ENCODE measurements at regions not wholly inside any gene's neighbourhood (a gene's known extent, or its start where the extent isn't known, plus 50 kb on each side); places are given as distances from the start of the nearest gene placed in this dataset.
A peak's percentile ranks its signal among the peaks of the same experiment; 100 is the strongest.
"Not testable (repeated sequence)": the region's sequence is repeated elsewhere in the genome, so short reads cannot be mapped to it uniquely, and the experiment has no call there.

DNA sequence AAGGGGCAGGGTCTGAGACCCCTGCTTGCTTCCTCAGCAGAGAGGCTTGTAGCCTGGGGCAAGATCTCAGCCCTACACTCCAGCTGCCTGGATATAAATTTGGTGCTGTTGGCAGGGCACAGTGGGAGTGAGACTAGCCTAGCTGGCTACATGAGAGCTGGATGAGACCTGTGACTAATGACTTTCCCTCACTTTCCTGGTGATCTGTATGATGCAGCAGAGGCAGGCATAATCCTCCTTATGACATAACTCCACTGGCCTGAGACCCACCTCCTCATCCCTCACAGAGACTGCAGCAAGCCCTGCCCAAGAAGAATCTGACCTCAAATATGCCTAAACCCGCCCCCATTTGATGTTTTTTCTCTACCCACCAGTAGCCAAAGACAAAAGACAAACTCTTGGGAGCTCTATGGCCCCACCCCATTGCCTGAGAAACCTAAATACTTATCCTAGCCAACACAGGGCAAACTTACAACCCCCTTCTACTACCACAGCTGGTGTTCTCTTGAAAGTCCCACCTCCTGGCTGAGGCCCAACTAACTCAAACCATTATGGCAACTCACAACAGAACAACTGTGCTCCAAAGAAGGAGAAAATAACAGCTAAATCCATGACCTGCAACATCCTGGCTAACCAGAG, 102.7 kb downstream of the NR4A2 start:
- Histone ChIP-seq H2AFZ (ENCODE audit: insufficient read depth, low read length, poor library complexity) (no peak overlapping the region), H3K27ac (ENCODE audit: low read depth, low read length) (no peak overlapping the region), H4K8ac (ENCODE audit: low read depth, low read length) (no peak overlapping the region), H3K9ac (ENCODE audit: low read length) (no peak overlapping the region), H3K4me3 (ENCODE audit: low read depth, low read length) (no peak overlapping the region), H3K79me1 (ENCODE audit: low read length) (no peaks in the 10 kb centered on the region), H3K23ac (ENCODE audit: low read length) (no peak overlapping the region), H2BK12ac (ENCODE audit: low read length) (no peak overlapping the region), H2BK120ac (ENCODE audit: insufficient read depth, low read length, poor library complexity) (no peak overlapping the region), H3K36me3 (ENCODE audit: control insufficient read depth in 1 of 2, insufficient read depth in 2 of 2, low read length in 2 of 2) (no peaks in the 10 kb centered on the region), H3K4ac (ENCODE audit: low read depth, low read length) (no peak overlapping the region), H3K4me1 (ENCODE audit: control insufficient read depth in 1 of 2, insufficient read depth in 2 of 2, low read length in 2 of 2) (peaks cover 0 to 3% of the 10 kb centered on the region in 2 experiments), H2BK5ac (ENCODE audit: low read depth, low read length, poor library complexity) (no peak overlapping the region), H4K91ac (ENCODE audit: low read depth, low read length) (no peak overlapping the region), H2AK5ac (ENCODE audit: low read length) (no peak overlapping the region), H3K4me2 (ENCODE audit: low read length) (no peak overlapping the region), H3K14ac (ENCODE audit: low read length) (no peak overlapping the region), H3K9me3 (ENCODE audit: insufficient read depth, low read depth, low read length) (no peaks in the 10 kb centered on the region), H4K12ac (ENCODE audit: low read depth, low read length) (no peak overlapping the region), H3K18ac (ENCODE audit: low read length) (no peak overlapping the region), H3K27me3 (ENCODE audit: insufficient read depth, low read length) (no peaks in the 10 kb centered on the region), H3K79me2 (ENCODE audit: control insufficient read depth, insufficient read depth, low read length, poor library complexity) (no peaks in the 10 kb centered on the region)
- no CpG with 5 or more reads among the region's 1 CpG for WGBS (ENCODE audit: extremely low coverage, insufficient coverage, insufficient read length)
- no peak for DNase-seq

DNA sequence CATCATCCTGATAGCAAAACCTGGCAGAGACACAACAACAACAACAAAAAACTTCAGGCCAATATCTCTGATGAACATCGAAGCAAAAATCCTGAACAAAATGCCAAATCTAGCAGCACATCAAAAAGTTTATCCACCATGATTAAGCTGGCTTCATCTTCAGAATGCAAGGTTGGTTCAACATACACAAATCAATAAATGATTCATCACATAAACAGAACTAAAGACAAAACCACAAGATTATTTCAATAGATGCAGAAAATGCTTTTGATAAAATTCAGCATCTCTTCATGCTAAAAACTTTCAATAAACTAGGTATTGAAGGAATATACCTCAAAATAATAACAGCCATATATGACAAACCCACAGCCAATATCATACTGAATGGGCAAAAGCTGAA, 109.2 kb downstream of the NR4A2 start:
- not testable (repeated sequence) for H2AFZ ChIP-seq (ENCODE audit: insufficient read depth, low read length, poor library complexity); H2BK12ac ChIP-seq (ENCODE audit: low read length); H3K9ac ChIP-seq (ENCODE audit: low read length); H3K23ac ChIP-seq (ENCODE audit: low read length); H3K79me1 ChIP-seq (ENCODE audit: low read length); H3K36me3 ChIP-seq (ENCODE audit: control insufficient read depth in 1 of 2, insufficient read depth in 2 of 2, low read length in 2 of 2); H3K79me2 ChIP-seq (ENCODE audit: control insufficient read depth, insufficient read depth, low read length, poor library complexity); H3K4me3 ChIP-seq (ENCODE audit: low read depth, low read length); H3K18ac ChIP-seq (ENCODE audit: low read length); H2BK5ac ChIP-seq (ENCODE audit: low read depth, low read length, poor library complexity); H4K12ac ChIP-seq (ENCODE audit: low read depth, low read length); H4K8ac ChIP-seq (ENCODE audit: low read depth, low read length); H3K4me2 ChIP-seq (ENCODE audit: low read length); H3K27me3 ChIP-seq (ENCODE audit: insufficient read depth, low read length); H4K91ac ChIP-seq (ENCODE audit: low read depth, low read length); H3K4ac ChIP-seq (ENCODE audit: low read depth, low read length); H3K9me3 ChIP-seq (ENCODE audit: insufficient read depth, low read depth, low read length); H2AK5ac ChIP-seq (ENCODE audit: low read length); H2BK120ac ChIP-seq (ENCODE audit: insufficient read depth, low read length, poor library complexity); DNase-seq; H3K27ac ChIP-seq (ENCODE audit: low read depth, low read length); H3K14ac ChIP-seq (ENCODE audit: low read length); H3K4me1 ChIP-seq (ENCODE audit: control insufficient read depth in 1 of 2, insufficient read depth in 2 of 2, low read length in 2 of 2)
- no CpG with 5 or more reads among the region's 1 CpG for WGBS (ENCODE audit: extremely low coverage, insufficient coverage, insufficient read length)

DNA sequence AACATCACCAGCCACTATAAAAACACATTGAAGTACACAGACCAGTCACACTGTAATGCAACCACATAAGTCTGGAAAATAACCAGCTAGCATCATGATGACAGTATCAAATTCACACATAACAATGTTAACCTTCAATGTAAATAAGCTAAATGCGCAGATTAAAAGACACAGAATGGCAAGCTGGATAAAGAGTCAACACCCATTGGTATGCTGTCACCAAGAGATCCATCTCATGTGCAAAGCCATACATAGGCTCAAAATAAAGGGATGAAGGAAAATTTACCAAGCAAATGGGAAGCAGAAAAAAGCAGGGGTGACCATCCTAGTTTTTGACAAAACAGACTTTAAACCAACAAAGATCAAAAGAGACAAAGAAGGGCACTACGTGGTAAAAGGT, 110.8 kb downstream of the NR4A2 start:
- Histone ChIP-seq H3K9me3 (ENCODE audit: insufficient read depth, low read depth, low read length) (no peaks in the 10 kb centered on the region), H3K4me1 (ENCODE audit: control insufficient read depth in 1 of 2, insufficient read depth in 2 of 2, low read length in 2 of 2) (no peaks in the 10 kb centered on the region), H4K8ac (ENCODE audit: low read depth, low read length) (no peak overlapping the region), H4K12ac (ENCODE audit: low read depth, low read length) (no peak overlapping the region), H3K14ac (ENCODE audit: low read length) (no peak overlapping the region), H3K27me3 (ENCODE audit: insufficient read depth, low read length) (no peaks in the 10 kb centered on the region), H3K9ac (ENCODE audit: low read length) (no peak overlapping the region), H2BK12ac (ENCODE audit: low read length) (no peak overlapping the region), H3K79me1 (ENCODE audit: low read length) (no peaks in the 10 kb centered on the region), H3K36me3 (ENCODE audit: control insufficient read depth in 1 of 2, insufficient read depth in 2 of 2, low read length in 2 of 2) (no peaks in the 10 kb centered on the region), H3K4me2 (ENCODE audit: low read length) (no peak overlapping the region), H3K23ac (ENCODE audit: low read length) (no peak overlapping the region), H2AK5ac (ENCODE audit: low read length) (no peak overlapping the region), H3K18ac (ENCODE audit: low read length) (no peak overlapping the region), H2BK120ac (ENCODE audit: insufficient read depth, low read length, poor library complexity) (no peak overlapping the region), H3K27ac (ENCODE audit: low read depth, low read length) (no peak overlapping the region), H2BK5ac (ENCODE audit: low read depth, low read length, poor library complexity) (no peak overlapping the region), H4K91ac (ENCODE audit: low read depth, low read length) (no peak overlapping the region), H3K4me3 (ENCODE audit: low read depth, low read length) (no peak overlapping the region), H3K79me2 (ENCODE audit: control insufficient read depth, insufficient read depth, low read length, poor library complexity) (no peaks in the 10 kb centered on the region), H2AFZ (ENCODE audit: insufficient read depth, low read length, poor library complexity) (no peak overlapping the region), H3K4ac (ENCODE audit: low read depth, low read length) (no peak overlapping the region)
- DNase-seq, result no peak
- WGBS (ENCODE audit: extremely low coverage, insufficient coverage, insufficient read length), result no CpG with 5 or more reads among the region's 2 CpGs

DNA sequence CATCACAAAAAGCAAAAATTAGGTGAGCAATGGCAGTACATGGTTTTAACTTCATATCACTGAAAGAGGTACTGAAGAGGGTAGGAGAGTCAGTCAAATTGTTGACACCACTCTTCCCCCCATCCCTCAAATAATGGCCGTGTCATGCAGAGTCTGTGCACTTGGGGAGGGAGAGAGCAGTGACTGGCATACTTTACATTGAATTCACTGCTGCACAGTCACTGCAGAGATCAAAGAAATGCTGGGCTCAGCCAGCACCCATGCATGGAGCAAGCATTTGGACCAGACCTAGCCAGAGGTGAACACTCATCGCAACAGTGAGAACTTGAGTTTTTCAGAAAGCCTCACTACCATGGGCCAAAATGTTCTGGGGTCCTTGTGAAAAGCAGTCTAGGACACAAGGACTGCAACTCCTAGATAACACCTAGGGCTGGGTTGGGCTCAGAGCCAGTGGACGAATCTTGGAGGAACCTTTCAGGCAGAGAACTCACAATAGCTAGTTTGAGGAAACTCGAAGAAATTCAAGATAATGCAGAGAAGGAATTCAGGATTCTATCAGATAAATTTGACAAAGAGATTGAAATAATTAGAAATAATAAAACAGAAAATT, 112.9 kb downstream of the NR4A2 start:
- no peaks in the 10 kb centered on the region for H3K79me1 ChIP-seq (ENCODE audit: low read length)
- peak overlapping the region; percentile 21 for H3K23ac ChIP-seq (ENCODE audit: low read length)
- H3K4me2 ChIP-seq (ENCODE audit: low read length), result no peak overlapping the region
- DNase-seq, result no peak
- no peaks in the 10 kb centered on the region for H3K79me2 ChIP-seq (ENCODE audit: control insufficient read depth, insufficient read depth, low read length, poor library complexity)
- no peaks in the 10 kb centered on the region for H3K9me3 ChIP-seq (ENCODE audit: insufficient read depth, low read depth, low read length)
- no peak overlapping the region for H4K12ac ChIP-seq (ENCODE audit: low read depth, low read length)
- H2AK5ac ChIP-seq (ENCODE audit: low read length), result no peak overlapping the region
- no peaks in the 10 kb centered on the region for H3K4me1 ChIP-seq (ENCODE audit: control insufficient read depth in 1 of 2, insufficient read depth in 2 of 2, low read length in 2 of 2)
- no peak overlapping the region for H2AFZ ChIP-seq (ENCODE audit: insufficient read depth, low read length, poor library complexity)
- H2BK120ac ChIP-seq (ENCODE audit: insufficient read depth, low read length, poor library complexity), result no peak overlapping the region
- H4K8ac ChIP-seq (ENCODE audit: low read depth, low read length), result no peak overlapping the region
- no peaks in the 10 kb centered on the region for H3K27me3 ChIP-seq (ENCODE audit: insufficient read depth, low read length)
- H2BK12ac ChIP-seq (ENCODE audit: low read length), result no peak overlapping the region
- no peak overlapping the region for H3K14ac ChIP-seq (ENCODE audit: low read length)
- H3K4me3 ChIP-seq (ENCODE audit: low read depth, low read length), result no peak overlapping the region
- no peaks in the 10 kb centered on the region for H3K36me3 ChIP-seq (ENCODE audit: control insufficient read depth in 1 of 2, insufficient read depth in 2 of 2, low read length in 2 of 2)
- H3K9ac ChIP-seq (ENCODE audit: low read length), result no peak overlapping the region
- no peak overlapping the region for H3K18ac ChIP-seq (ENCODE audit: low read length)
- H4K91ac ChIP-seq (ENCODE audit: low read depth, low read length), result no peak overlapping the region
- no CpG with 5 or more reads among the region's 4 CpGs for WGBS (ENCODE audit: extremely low coverage, insufficient coverage, insufficient read length)
- H3K27ac ChIP-seq (ENCODE audit: low read depth, low read length), result no peak overlapping the region
- no peak overlapping the region for H2BK5ac ChIP-seq (ENCODE audit: low read depth, low read length, poor library complexity)
- H3K4ac ChIP-seq (ENCODE audit: low read depth, low read length), result no peak overlapping the region
